HG03175 (cell line): ENCODE measurements at regions not wholly inside any gene's neighbourhood (a gene's known extent, or its start where the extent isn't known, plus 50 kb on each side); places are given as distances from the start of the nearest gene placed in this dataset.

Experiments
- ATAC-seq: cut with Tn5 transposase; IDR thresholded peaks from one replicate; pipeline ENCODE4 v1.9.1; 2021; ENCODE audit warnings: mild to moderate bottlenecking, moderate library complexity; ENCODE audit not compliant: unreplicated experiment

GRCh38 chr9:32326146-32326545, 58.3 kb upstream of the ACO1 start:
- ATAC-seq, result no peak

- no peak for ATAC-seq
Measured at GRCh38 chr9:32331240-32331639, 53.2 kb upstream of the ACO1 start.

- no peak for ATAC-seq
Measured at GRCh38 chr9:32334112-32334511, 50.3 kb upstream of the ACO1 start.
